Keratinocyte (primary cell): ENCODE measurements at regions not wholly inside any gene's neighbourhood (a gene's known extent, or its start where the extent isn't known, plus 50 kb on each side); places are given as distances from the start of the nearest gene placed in this dataset.

ENCODE experiments used
- DNase-seq: peaks from one replicate; pipeline ENCODE4 v3.0.0-alpha.2; 2011; ENCODE audit warnings: low read depth, missing footprints, low spot score
- FAIRE-seq: peaks from 2 replicates; lab custom pipeline; 2011; peaks lifted over from hg19 to GRCh38; lab: Jason Lieb, UNC
- H2AFZ ChIP-seq: 2 replicates; pipeline ENCODE4 v1.6.0; 2012; ENCODE audit warnings: low read length, control low read depth, inconsistent platforms; ENCODE audit not compliant: control insufficient read depth
- H3K27ac ChIP-seq: 2 replicates; pipeline ENCODE4 v1.5.1; 2011; ENCODE audit warnings: low read length; ENCODE audit not compliant: control insufficient read depth, insufficient read depth
- H3K27me3 ChIP-seq: 3 replicates; pipeline ENCODE4 v1.6.0; 2011; ENCODE audit warnings: low read length; ENCODE audit not compliant: control insufficient read depth, insufficient read depth; ENCODE audit errors: extremely low read depth
- H3K36me3 ChIP-seq, 2 experiments: 2 replicates in 1 of 2; 3 replicates in 1 of 2; pipeline ENCODE4 v1.5.1; 2011; ENCODE audit warnings: low read length in 2 of 2, mild to moderate bottlenecking in 1 of 2; ENCODE audit not compliant: control insufficient read depth in 2 of 2, insufficient read depth in 2 of 2; ENCODE audit errors: extremely low read depth in 1 of 2
- H3K4me1 ChIP-seq: 3 replicates; pipeline ENCODE4 v1.5.1; 2011; ENCODE audit warnings: low read length; ENCODE audit not compliant: control insufficient read depth, insufficient read depth; ENCODE audit errors: extremely low read depth
- H3K4me2 ChIP-seq: 3 replicates; pipeline ENCODE4 v1.6.0; 2011; ENCODE audit warnings: low read depth, low read length; ENCODE audit not compliant: control insufficient read depth, insufficient read depth; ENCODE audit errors: extremely low read depth
- H3K4me3 ChIP-seq, 3 experiments: fragments of 200-600 bp in 1 of 3; sonication (generic) in 1 of 3; 2 replicates in 2 of 3; 3 replicates in 1 of 3; pipeline ENCODE4 v1.5.1; 2011 to 2016; ENCODE audit warnings: low read length in 3 of 3, mild to moderate bottlenecking in 3 of 3, control low read depth in 2 of 3, inconsistent platforms in 1 of 3, low read depth in 1 of 3, mixed read lengths in 1 of 3, mixed run types in 1 of 3, moderate library complexity in 1 of 3; ENCODE audit not compliant: control insufficient read depth in 2 of 3, insufficient read depth in 2 of 3; ENCODE audit errors: extremely low read depth in 1 of 3
- H3K79me2 ChIP-seq: 2 replicates; pipeline ENCODE4 v1.6.0; 2012; ENCODE audit warnings: low read length; ENCODE audit not compliant: control insufficient read depth, insufficient read depth
- H3K9ac ChIP-seq: 3 replicates; pipeline ENCODE4 v1.6.0; 2011; ENCODE audit warnings: low read length; ENCODE audit not compliant: control insufficient read depth, insufficient read depth; ENCODE audit errors: extremely low read depth
- H3K9me1 ChIP-seq: 3 replicates; pipeline ENCODE4 v1.6.0; 2011; ENCODE audit warnings: low read length; ENCODE audit not compliant: control insufficient read depth, insufficient read depth; ENCODE audit errors: extremely low read depth
- H3K9me3 ChIP-seq: 2 replicates; pipeline ENCODE4 v1.5.1; 2012; ENCODE audit warnings: low read depth, low read length; ENCODE audit not compliant: control insufficient read depth
- H4K20me1 ChIP-seq: 3 replicates; pipeline ENCODE4 v1.6.0; 2011; ENCODE audit warnings: low read length; ENCODE audit not compliant: control insufficient read depth, insufficient read depth; ENCODE audit errors: extremely low read depth
- CTCF ChIP-seq, 3 experiments: IDR thresholded peaks in 1 of 3; conservative IDR thresholded peaks in 1 of 3; optimal IDR thresholded peaks in 1 of 3; 2 replicates in 2 of 3; 3 replicates in 1 of 3; pipeline versions ENCODE3 to v1.5.1; 2011; ENCODE audit warnings: low read length in 3 of 3, mild to moderate bottlenecking in 3 of 3, moderate library complexity in 2 of 3, control low read depth in 1 of 3, inconsistent platforms in 1 of 3; ENCODE audit not compliant: insufficient read depth in 2 of 3; ENCODE audit errors: extremely low read depth in 1 of 3
- EZH2 ChIP-seq: IDR thresholded peaks from one replicate; pipeline ENCODE4 v1.6.1; 2012; ENCODE audit warnings: inconsistent platforms, mild to moderate bottlenecking, low read length, moderate library complexity
- dilution Hi-C: fragments of 300-500 bp; cut with MboI; formaldehyde crosslinking; loops from one replicate; pipeline ENCODE4 v1.7.0; 2020; ENCODE audit warnings: low sequenced_read_pairs; ENCODE audit not compliant: extremely low pct_ligation_motif_present

- Histone ChIP-seq H3K4me3 (no peak overlapping the region), H3K27ac (no peak overlapping the region), H2AFZ (no peak overlapping the region), H3K27me3 (no peaks in the 10 kb centered on the region), H3K4me1 (no peaks in the 10 kb centered on the region), H3K36me3 (no peaks in the 10 kb centered on the region), H3K4me2 (no peak overlapping the region), H3K79me2 (no peaks in the 10 kb centered on the region), H4K20me1 (no peaks in the 10 kb centered on the region), H3K9me3 (no peaks in the 10 kb centered on the region), H3K9ac (no peak overlapping the region), H3K9me1 (no peaks in the 10 kb centered on the region)
- FAIRE-seq (no peak), DNase-seq (no peak)
- no peak for TF ChIP-seq EZH2
- no peak for TF ChIP-seq CTCF (optimal IDR thresholded peaks at IDR 0.05 in 1 of 3, IDR thresholded peaks at IDR 0.05 in 1 of 3, conservative IDR thresholded peaks at IDR 0.05 in 1 of 3; ENCODE audit: extremely low read depth in 1 of 3, insufficient read depth in 2 of 3, low read length in 3 of 3)
- dilution Hi-C loops = no loop called here
These were observed 83.5 kb downstream of the TBX22 start for GRCh38 chrX:80098038-80098437.

GRCh38 chrX:80120335-80120734 is 105.8 kb downstream of the TBX22 start:
- no peaks in the 10 kb centered on the region for H3K4me1 ChIP-seq
- no peak overlapping the region for H3K9ac ChIP-seq
- H2AFZ ChIP-seq = no peak overlapping the region
- no peaks in the 10 kb centered on the region for H4K20me1 ChIP-seq
- FAIRE-seq (no peak), DNase-seq (no peak)
- H3K36me3 ChIP-seq = no peaks in the 10 kb centered on the region
- H3K79me2 ChIP-seq = no peaks in the 10 kb centered on the region
- H3K27me3 ChIP-seq = no peaks in the 10 kb centered on the region
- no peak overlapping the region for H3K4me2 ChIP-seq
- H3K27ac ChIP-seq = no peak overlapping the region
- dilution Hi-C loops = no loop called here
- H3K4me3 ChIP-seq = no peak overlapping the region
- TF ChIP-seq CTCF (optimal IDR thresholded peaks at IDR 0.05 in 1 of 3, IDR thresholded peaks at IDR 0.05 in 1 of 3, conservative IDR thresholded peaks at IDR 0.05 in 1 of 3; ENCODE audit: extremely low read depth in 1 of 3, insufficient read depth in 2 of 3, low read length in 3 of 3) (no peak), EZH2 (no peak)
- no peaks in the 10 kb centered on the region for H3K9me1 ChIP-seq
- no peaks in the 10 kb centered on the region for H3K9me3 ChIP-seq
